ENCODE measurements at regions not wholly inside any gene's neighbourhood (a gene's known extent, or its start where the extent isn't known, plus 50 kb on each side); places are given as distances from the start of the nearest gene placed in this dataset.

- no peaks in the 10 kb centered on the region for H3K79me2 ChIP-seq (ENCODE audit: insufficient read depth, low read length)
- 100% methylated on average over 3 of the region's 9 CpGs for WGBS (ENCODE audit: insufficient coverage)
- H3K27me3 ChIP-seq (ENCODE audit: control insufficient read depth in 2 of 2, insufficient read depth in 2 of 2, low read length in 2 of 2) = no peaks in the 10 kb centered on the region
- no peak overlapping the region for H3K4me2 ChIP-seq (replicated peaks; ENCODE audit: extremely low read depth, low read length, poor library complexity, severe bottlenecking)
- H3K27ac ChIP-seq (ENCODE audit: low read depth in 1 of 2, low read length in 2 of 2) = no peak overlapping the region
- peaks cover 15 to 22% of the 10 kb centered on the region in 2 donors for H3K9me3 ChIP-seq (replicated peaks in 1 of 2; ENCODE audit: control insufficient read depth in 1 of 2, insufficient read depth in 1 of 2, low read length in 2 of 2)
- Mint-ChIP-seq H3K9me3 (peaks cover 8 to 30% (median 26%) of the 10 kb centered on the region in 7 donors), H3K4me3 (no peak overlapping the region), H3K27ac (no peak overlapping the region), H3K36me3 (no peaks in the 10 kb centered on the region), H3K27me3 (ENCODE audit: low read depth in 3 of 3) (peaks cover 1 to 5% (median 4%) of the 10 kb centered on the region in 3 donors), H3K4me1 (no peaks in the 10 kb centered on the region)
- TF ChIP-seq CTCF (IDR thresholded peaks at IDR 0.05) = no peak
- no peak for DNase-seq
- intact Hi-C loops (cut with micrococcal nuclease) = no loop called here
- H3K4me1 ChIP-seq (ENCODE audit: control insufficient read depth in 1 of 2, insufficient read depth in 2 of 2, low read length in 2 of 2) = no peaks in the 10 kb centered on the region
- H3K9ac ChIP-seq (ENCODE audit: insufficient read depth, low read length, poor library complexity, severe bottlenecking) = no peak overlapping the region
- H4K20me1 ChIP-seq (ENCODE audit: insufficient read depth, low read length) = no peaks in the 10 kb centered on the region
- no peak overlapping the region for H3K4me3 ChIP-seq (replicated peaks in 1 of 3; ENCODE audit: low read depth in 2 of 3, low read length in 3 of 3)
- no peaks in the 10 kb centered on the region for H3K36me3 ChIP-seq (replicated peaks in 1 of 2; ENCODE audit: control insufficient read depth in 1 of 2, insufficient read depth in 2 of 2, low read length in 2 of 2)
- no peak overlapping the region for H2AFZ ChIP-seq (ENCODE audit: insufficient read depth, low read depth, low read length, poor library complexity, severe bottlenecking)
Measured at GRCh38 chr13:112152846-112153245, 85.9 kb downstream of the SOX1 start.

- no peak for DNase-seq
- H3K9me3 Mint-ChIP-seq = peaks cover 8 to 26% (median 22%) of the 10 kb centered on the region in 7 donors
- intact Hi-C loops (cut with micrococcal nuclease) = no loop called here
- H3K36me3 Mint-ChIP-seq = no peaks in the 10 kb centered on the region
- H3K9me3 ChIP-seq (replicated peaks in 1 of 2; ENCODE audit: control insufficient read depth in 1 of 2, insufficient read depth in 1 of 2, low read length in 2 of 2) = peaks cover 15 to 19% of the 10 kb centered on the region in 2 donors
- no peak overlapping the region for H3K4me3 Mint-ChIP-seq
- H3K9ac ChIP-seq (ENCODE audit: insufficient read depth, low read length, poor library complexity, severe bottlenecking) = no peak overlapping the region
- H3K36me3 ChIP-seq (replicated peaks in 1 of 2; ENCODE audit: control insufficient read depth in 1 of 2, insufficient read depth in 2 of 2, low read length in 2 of 2) = no peaks in the 10 kb centered on the region
- no peak overlapping the region for H3K27ac Mint-ChIP-seq
- no peaks in the 10 kb centered on the region for H3K27me3 ChIP-seq (ENCODE audit: control insufficient read depth in 2 of 2, insufficient read depth in 2 of 2, low read length in 2 of 2)
- no peaks in the 10 kb centered on the region for H3K4me1 ChIP-seq (ENCODE audit: control insufficient read depth in 1 of 2, insufficient read depth in 2 of 2, low read length in 2 of 2)
- H4K20me1 ChIP-seq (ENCODE audit: insufficient read depth, low read length) = no peaks in the 10 kb centered on the region
- H3K4me3 ChIP-seq (replicated peaks in 1 of 3; ENCODE audit: low read depth in 2 of 3, low read length in 3 of 3) = no peak overlapping the region
- no peaks in the 10 kb centered on the region for H3K4me1 Mint-ChIP-seq
- peaks cover 1 to 5% (median 4%) of the 10 kb centered on the region in 3 donors for H3K27me3 Mint-ChIP-seq (ENCODE audit: low read depth in 3 of 3)
- TF ChIP-seq CTCF (IDR thresholded peaks at IDR 0.05) = no peak
- H2AFZ ChIP-seq (ENCODE audit: insufficient read depth, low read depth, low read length, poor library complexity, severe bottlenecking) = no peak overlapping the region
- H3K4me2 ChIP-seq (replicated peaks; ENCODE audit: extremely low read depth, low read length, poor library complexity, severe bottlenecking) = no peak overlapping the region
- no peak overlapping the region for H3K27ac ChIP-seq (ENCODE audit: low read depth in 1 of 2, low read length in 2 of 2)
- WGBS (ENCODE audit: insufficient coverage) = 85% methylated on average over 7 of the region's 9 CpGs
- H3K79me2 ChIP-seq (ENCODE audit: insufficient read depth, low read length) = no peaks in the 10 kb centered on the region
Measured at GRCh38 chr13:112153364-112153763, 86.4 kb downstream of the SOX1 start.
